Stimulated activated CD4-positive, alpha-beta T cell treated with anti-CD3 and anti-CD28 coated beads, Interleukin-4, amount 100 ng/mL, for 48 hours (primary cell): ENCODE measurements at regions not wholly inside any gene's neighbourhood (a gene's known extent, or its start where the extent isn't known, plus 50 kb on each side); places are given as distances from the start of the nearest gene placed in this dataset.
"Not testable (repeated sequence)": the region's sequence is repeated elsewhere in the genome, so short reads cannot be mapped to it uniquely, and the experiment has no call there.

ENCODE experiments used
- DNase-seq, 2 donors: peaks; one replicate each; pipeline ENCODE4 v3.0.0-alpha.2; 2020; ENCODE audit warnings: low read depth in 2 of 2

DNA sequence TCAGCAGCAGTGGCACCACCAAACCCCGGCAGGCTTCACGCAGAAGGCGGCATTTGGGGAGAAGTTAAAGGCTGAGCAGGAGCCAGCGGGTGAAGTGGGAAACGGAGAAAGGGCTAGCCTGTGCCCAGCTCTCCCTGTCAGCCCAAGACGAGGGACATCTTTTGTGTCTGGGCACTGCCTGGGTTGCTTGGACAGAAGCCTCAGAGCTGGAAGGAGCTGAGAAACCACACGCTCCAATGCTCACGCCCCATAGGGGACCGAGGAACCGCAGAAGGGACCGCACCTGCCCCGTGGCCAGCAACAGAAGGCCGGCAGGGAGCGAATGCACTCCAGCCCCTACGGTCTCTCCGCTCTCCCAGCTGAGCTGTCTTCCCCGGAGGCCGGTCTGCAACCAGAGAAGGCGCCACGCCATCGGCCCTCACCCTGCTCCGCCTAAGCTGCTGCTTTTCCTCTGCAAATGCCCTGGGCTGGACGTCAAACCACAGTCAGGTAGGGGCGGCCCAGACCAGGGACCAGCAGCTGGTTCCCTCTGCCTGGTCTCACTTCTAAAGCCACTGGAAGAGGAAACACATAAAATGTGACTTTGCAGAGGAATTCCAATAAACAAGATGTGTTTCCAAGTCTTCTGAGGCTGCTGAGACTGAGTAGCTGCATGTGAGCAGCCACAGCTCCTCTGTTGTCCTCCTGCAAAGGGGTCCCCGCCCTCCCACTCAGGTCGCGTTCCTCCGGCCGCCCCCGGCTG is 182.4 kb upstream of the ZNF469 start:
- not testable (repeated sequence) for DNase-seq

DNA sequence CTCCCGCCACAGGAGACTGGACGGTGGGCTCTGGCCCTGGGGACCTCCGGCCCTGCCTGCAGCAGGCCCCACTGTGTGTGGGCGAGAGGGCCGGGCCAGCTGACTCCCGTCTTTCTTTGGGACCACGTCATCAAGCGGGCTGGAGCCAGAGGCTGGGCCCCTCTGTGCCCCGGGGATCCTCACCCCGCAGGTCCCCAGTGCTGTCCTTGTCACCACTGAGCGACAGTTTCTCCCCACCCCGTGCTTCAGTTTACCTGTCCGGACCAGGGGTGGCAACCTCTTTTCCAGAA is 181.9 kb upstream of the ZNF469 start:
- no peak for DNase-seq

DNA sequence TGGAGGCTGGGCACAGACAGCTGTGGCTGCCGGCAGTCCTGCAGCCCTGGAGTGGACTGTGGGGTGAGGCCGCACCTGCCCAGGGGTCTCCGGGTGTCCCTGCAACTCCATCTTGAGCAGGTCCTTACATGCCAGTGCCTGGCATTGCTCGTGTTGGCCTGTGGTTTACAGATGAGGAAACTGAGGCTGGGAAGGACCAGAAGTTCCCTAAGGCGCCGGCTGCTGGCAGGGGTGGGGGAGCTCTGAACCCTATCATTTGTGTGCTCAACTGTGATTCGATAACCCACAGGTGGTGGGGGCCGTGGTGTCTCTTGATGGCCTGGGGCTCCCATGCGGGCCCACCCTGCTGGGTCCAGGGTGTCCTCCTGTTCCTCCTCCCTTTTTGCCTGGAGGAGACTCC is 181.1 kb upstream of the ZNF469 start:
- not testable (repeated sequence) for DNase-seq

- no peak for DNase-seq
These were observed 180.5 kb upstream of the ZNF469 start for GRCh38 chr16:88202207-88202745.

DNA sequence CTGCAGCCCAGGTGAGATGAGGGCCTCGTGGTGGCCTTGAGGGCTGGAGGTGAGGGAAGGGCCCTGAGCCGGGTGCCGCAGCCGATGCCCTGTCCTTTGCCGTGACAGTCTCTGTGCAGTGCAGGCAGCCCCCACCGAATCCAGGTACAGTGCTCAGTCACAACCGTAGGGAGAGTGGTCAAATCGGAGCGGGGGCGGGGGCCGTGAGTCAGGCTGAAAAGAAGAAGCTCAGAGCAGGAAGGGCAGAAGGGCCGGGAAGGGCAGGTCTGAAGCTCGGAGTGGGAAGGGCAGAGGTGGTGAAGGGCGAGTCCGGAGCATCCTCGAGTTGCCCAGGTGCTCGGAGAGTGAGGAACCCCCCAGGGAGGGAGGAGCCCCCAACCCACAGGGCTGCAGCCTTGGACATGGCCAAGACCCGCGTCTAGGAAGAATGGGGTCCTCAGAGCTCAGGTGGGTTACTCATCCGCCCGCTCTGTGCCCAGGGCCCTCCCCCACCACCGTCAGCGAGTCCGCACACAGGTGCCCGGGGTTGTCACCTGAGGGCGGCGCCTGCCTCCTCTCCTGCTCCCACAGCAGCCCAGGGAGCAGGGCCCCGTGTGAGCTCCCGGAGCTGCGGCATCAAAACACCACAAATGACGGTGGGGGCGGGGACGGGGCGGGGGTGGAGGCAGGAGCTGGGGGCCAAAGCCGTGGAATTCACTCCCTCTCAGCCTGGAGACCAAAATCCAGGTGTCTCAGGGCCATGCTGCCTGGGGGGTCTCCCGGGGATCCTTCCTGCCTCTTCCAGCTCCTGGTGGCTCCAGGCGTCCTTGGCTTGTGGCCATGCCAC is 179.7 kb upstream of the ZNF469 start:
- not testable (repeated sequence) for DNase-seq

DNA sequence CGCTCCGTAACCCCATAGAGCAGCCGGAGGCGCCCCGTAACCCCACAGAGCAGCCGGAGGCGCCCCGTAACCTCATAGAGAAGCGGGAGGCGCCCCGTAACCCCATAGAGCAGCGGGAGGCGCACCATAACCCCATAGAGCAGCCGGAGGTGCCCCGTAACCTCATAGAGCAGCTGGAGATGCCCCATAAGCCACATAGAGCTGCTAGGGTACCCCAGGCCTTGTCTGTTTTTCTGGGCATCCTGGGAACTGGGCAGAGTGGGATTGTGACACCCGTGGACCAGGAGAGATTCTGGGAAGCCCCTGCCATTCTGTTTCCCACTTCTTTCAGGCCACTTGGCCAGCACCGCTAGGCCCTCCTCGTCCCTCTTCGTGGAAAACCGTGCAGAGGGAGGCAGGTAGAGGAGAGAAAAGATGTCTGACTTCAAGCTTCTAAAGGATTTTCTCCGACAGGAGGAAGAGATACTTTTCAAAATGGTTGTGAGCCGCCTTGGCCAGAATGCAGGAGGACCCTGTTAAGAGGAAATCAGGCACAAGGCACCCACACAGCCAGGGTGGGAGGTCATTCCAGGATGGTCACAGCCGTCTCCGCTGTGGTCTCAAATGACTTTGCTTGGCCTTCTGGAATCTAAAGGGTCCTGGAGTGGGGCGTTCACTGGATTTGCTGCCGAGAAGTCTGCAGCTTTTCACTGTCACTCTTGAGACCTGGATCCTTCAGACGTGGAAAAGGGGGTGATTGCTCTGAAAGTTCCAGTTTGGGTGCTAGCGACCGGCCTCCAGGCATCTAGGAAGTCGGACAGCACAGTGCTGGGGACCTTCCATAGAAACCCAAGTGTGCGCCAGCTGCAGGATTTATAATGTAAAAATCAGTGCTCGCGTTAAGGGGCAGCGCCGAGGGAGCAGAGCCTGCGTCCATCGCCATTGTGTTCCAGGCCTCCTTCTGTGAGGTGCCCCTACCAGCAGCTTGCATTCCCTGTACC is 178.3 kb upstream of the ZNF469 start:
- not testable (repeated sequence) for DNase-seq

DNA sequence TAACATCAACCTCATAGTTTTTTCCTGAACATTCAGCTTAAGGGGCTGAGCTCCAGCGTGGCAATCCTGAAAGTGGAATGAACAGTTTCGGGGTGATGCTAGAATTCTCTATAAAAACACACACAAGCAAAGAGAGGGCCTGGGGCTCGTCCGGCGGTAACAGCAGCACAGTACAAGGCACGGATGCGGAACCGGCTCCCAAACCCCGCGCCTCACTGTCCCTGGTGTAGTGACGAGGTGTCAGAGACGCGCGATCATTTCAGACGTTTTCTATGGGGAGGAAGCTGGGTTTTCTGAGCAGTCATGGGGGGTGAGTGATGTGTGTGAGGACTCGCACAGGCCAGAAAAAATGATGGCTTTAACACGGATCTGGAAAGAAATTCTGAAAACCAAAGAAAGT is 177.3 kb upstream of the ZNF469 start:
- not testable (repeated sequence) for DNase-seq

DNA sequence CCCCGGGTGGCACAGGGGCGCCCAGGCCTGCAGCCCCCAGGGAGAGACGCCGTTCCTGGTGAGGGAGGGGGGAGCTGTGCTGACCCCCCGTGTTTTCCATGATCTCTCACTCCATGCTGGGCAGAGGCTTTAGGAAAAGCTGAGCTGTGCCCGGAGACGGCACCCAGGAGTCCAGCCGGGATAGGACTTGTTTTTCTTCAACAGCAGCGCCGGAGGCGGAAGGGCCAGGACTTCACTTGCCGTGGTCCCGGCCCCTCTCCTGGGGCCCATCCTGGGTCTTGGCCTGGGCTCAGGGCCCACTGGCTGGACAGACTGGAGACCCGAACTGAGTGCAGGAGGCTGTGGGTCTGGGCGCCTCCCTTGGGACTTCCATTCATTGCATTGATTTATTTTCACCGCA is 176.8 kb upstream of the ZNF469 start:
- DNase-seq = not testable (repeated sequence)

- not testable (repeated sequence) for DNase-seq
These were observed 176.2 kb upstream of the ZNF469 start for GRCh38 chr16:88206516-88206915.

- no peak for DNase-seq
These were observed 174.6 kb upstream of the ZNF469 start for GRCh38 chr16:88208112-88208511.

DNA sequence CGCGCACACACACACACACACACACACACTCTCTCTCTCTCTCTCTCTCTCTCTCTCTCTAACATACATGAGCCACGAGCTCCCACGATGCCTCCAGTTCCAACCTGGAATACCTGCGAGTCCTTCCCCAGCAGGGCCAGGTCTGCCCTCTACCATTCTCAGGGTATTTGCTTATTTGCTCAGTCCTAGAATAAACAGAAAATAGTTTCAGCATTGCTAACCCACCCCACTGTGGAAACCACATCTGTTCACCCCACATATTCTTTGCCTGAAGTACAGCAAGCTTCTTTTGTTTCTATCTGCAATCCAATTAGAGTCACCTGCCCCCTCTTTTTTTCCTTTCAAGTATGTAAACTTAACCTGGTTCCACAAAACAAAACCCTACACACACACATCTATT is 174.0 kb upstream of the ZNF469 start:
- DNase-seq = not testable (repeated sequence)

- not testable (repeated sequence) for DNase-seq
These were observed 173.2 kb upstream of the ZNF469 start for GRCh38 chr16:88209579-88209978.

GRCh38 chr16:88213937-88214336 is 168.8 kb upstream of the ZNF469 start:
- DNase-seq = not testable (repeated sequence)

- DNase-seq = not testable (repeated sequence)
These were observed 161.6 kb upstream of the ZNF469 start for GRCh38 chr16:88221001-88221761.

DNA sequence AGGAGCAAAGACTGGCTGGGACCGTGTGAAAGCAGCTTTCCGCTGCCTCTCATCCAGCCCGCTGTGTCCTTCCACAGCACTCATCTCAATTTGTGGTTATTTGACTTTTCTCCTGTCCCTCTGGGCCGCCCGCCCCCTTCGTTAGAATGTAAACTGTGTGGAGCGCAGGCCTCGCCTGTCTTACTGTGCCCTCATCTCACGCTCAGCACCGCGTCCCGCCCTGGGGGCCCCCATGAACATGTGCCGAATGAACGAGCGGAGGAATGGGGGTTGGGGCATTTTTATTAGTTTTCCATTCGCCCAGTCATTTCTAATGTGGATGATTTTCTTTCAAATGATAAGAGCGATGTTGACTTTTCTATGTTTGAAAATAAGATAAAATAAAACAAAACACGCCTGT is 159.1 kb upstream of the ZNF469 start:
- DNase-seq = not testable (repeated sequence)

- not testable (repeated sequence) for DNase-seq
These were observed 158.4 kb upstream of the ZNF469 start for GRCh38 chr16:88224131-88224898.

- DNase-seq = not testable (repeated sequence)
These were observed 157.0 kb upstream of the ZNF469 start for GRCh38 chr16:88225640-88226230.

DNA sequence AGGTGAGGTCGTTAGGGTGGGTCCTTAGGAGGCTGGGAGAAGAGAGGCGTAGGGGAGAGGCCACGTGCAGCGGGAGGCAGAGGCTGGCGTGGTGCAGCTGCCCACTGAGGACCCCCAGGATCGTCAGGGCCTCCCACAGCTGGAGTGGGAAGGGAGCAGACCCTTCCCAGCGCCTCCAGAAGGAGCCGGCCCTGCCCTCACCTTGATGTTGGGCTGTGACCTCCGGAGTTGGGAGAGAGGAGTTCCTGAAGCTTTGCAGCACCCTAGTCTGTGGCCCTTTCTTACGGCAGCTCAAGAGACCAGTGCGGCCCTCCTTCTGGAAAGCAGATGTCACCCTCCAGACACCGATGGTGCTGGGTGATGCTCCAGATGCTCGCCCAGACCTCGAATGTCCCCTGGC is 156.5 kb upstream of the ZNF469 start:
- not testable (repeated sequence) for DNase-seq

DNA sequence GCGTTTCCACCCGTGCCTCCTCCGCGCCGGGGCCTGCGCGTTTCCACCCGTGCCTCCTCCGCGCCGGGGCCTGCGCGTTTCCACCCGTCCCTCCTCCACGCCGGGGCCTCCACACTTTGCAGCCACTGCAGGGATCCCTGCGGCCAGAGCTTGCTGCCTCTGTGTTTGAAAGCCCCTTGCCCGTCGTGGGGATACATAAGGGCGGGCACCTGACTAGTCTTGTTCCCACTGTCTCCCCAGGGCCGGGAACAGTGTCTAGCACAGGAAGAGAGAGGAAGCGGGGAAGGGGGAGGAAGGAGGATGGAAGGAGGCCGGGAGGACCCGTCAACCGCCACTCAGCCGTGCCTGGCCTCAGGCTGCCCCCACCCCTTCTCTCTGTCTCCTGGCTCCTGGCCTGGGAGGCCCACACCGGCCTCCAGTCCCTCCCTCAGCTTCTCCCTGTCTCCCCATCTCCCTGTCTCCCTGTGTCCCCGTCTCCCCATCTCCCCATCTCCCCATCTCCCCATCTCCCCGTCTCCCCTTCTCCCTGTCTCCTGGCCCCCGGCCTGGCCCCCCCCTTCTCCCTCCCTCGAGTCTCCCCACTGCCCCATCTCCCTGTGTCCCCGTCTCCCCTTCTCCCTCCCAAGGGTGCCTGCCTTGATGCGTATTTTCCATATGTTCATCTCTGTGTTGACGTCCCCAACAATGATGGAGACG is 155.6 kb upstream of the ZNF469 start:
- DNase-seq = not testable (repeated sequence)
